ENCODE measurements at regions not wholly inside any gene's neighbourhood (a gene's known extent, or its start where the extent isn't known, plus 50 kb on each side); places are given as distances from the start of the nearest gene placed in this dataset.

GRCh38 chr18:6489977-6490376 lies 75.3 kb upstream of the L3MBTL4 start:
- H3K4me3 ChIP-seq (ENCODE audit: extremely low read depth, insufficient read depth, low read length, poor library complexity, severe bottlenecking) = no peak overlapping the region
- WGBS, 2 experiments (ENCODE audit: insufficient coverage in 2 of 2) = 83% methylated on average over 1 of the region's 2 CpGs; no CpG with 5 or more reads in 1 of the 2 experiments
- no peaks in the 10 kb centered on the region for H3K4me1 ChIP-seq (ENCODE audit: control insufficient read depth, insufficient read depth, low read length, poor library complexity, severe bottlenecking)
- H3K9me3 ChIP-seq (ENCODE audit: control insufficient read depth, low read length) = no peaks in the 10 kb centered on the region
- H3K36me3 ChIP-seq (ENCODE audit: control insufficient read depth, insufficient read depth, low read length) = no peaks in the 10 kb centered on the region
- H3K27ac ChIP-seq (ENCODE audit: low read depth, low read length, severe bottlenecking) = no peak overlapping the region

- H3K4me1 ChIP-seq (ENCODE audit: control insufficient read depth, insufficient read depth, low read length, poor library complexity, severe bottlenecking) = no peaks in the 10 kb centered on the region
- H3K36me3 ChIP-seq (ENCODE audit: control insufficient read depth, insufficient read depth, low read length) = no peaks in the 10 kb centered on the region
- no peak overlapping the region for H3K27ac ChIP-seq (ENCODE audit: low read depth, low read length, severe bottlenecking)
- WGBS, 2 experiments (ENCODE audit: insufficient coverage in 2 of 2) = 95 to 97% methylated on average over 4 of the region's 5 CpGs
- H3K9me3 ChIP-seq (ENCODE audit: control insufficient read depth, low read length) = no peaks in the 10 kb centered on the region
- H3K4me3 ChIP-seq (ENCODE audit: extremely low read depth, insufficient read depth, low read length, poor library complexity, severe bottlenecking) = no peak overlapping the region
These were observed 78.5 kb upstream of the L3MBTL4 start for GRCh38 chr18:6493194-6493593.

GRCh38 chr18:6495536-6495935 lies 80.8 kb upstream of the L3MBTL4 start:
- no peak overlapping the region for H3K4me3 ChIP-seq (ENCODE audit: extremely low read depth, insufficient read depth, low read length, poor library complexity, severe bottlenecking)
- H3K9me3 ChIP-seq (ENCODE audit: control insufficient read depth, low read length) = no peaks in the 10 kb centered on the region
- H3K27ac ChIP-seq (ENCODE audit: low read depth, low read length, severe bottlenecking) = no peak overlapping the region
- WGBS, 2 experiments (ENCODE audit: insufficient coverage in 2 of 2) = 64 to 100% methylated on average over 1 to 3 of the region's 5 CpGs
- no peaks in the 10 kb centered on the region for H3K4me1 ChIP-seq (ENCODE audit: control insufficient read depth, insufficient read depth, low read length, poor library complexity, severe bottlenecking)
- no peaks in the 10 kb centered on the region for H3K36me3 ChIP-seq (ENCODE audit: control insufficient read depth, insufficient read depth, low read length)

- H3K9me3 ChIP-seq (ENCODE audit: control insufficient read depth, low read length) = no peaks in the 10 kb centered on the region
- H3K4me3 ChIP-seq (ENCODE audit: extremely low read depth, insufficient read depth, low read length, poor library complexity, severe bottlenecking) = no peak overlapping the region
- H3K27ac ChIP-seq (ENCODE audit: low read depth, low read length, severe bottlenecking) = no peak overlapping the region
- H3K4me1 ChIP-seq (ENCODE audit: control insufficient read depth, insufficient read depth, low read length, poor library complexity, severe bottlenecking) = no peaks in the 10 kb centered on the region
- no peaks in the 10 kb centered on the region for H3K36me3 ChIP-seq (ENCODE audit: control insufficient read depth, insufficient read depth, low read length)
- 75 to 100% methylated on average over 1 of the region's 4 CpGs for WGBS, 2 experiments (ENCODE audit: insufficient coverage in 2 of 2)
These were observed 82.8 kb upstream of the L3MBTL4 start for GRCh38 chr18:6497543-6497942.

- Histone ChIP-seq H3K9me3 (ENCODE audit: control insufficient read depth, low read length) (no peaks in the 10 kb centered on the region), H3K4me3 (ENCODE audit: extremely low read depth, insufficient read depth, low read length, poor library complexity, severe bottlenecking) (no peak overlapping the region), H3K27ac (ENCODE audit: low read depth, low read length, severe bottlenecking) (no peak overlapping the region), H3K36me3 (ENCODE audit: control insufficient read depth, insufficient read depth, low read length) (no peaks in the 10 kb centered on the region), H3K4me1 (ENCODE audit: control insufficient read depth, insufficient read depth, low read length, poor library complexity, severe bottlenecking) (no peaks in the 10 kb centered on the region)
- no CpG with 5 or more reads among the region's 2 CpGs for WGBS, 2 experiments (ENCODE audit: insufficient coverage in 2 of 2)
These were observed 83.7 kb upstream of the L3MBTL4 start for GRCh38 chr18:6498289-6498856.

GRCh38 chr18:6504605-6505497 lies 90.1 kb upstream of the L3MBTL4 start:
- no peaks in the 10 kb centered on the region for H3K36me3 ChIP-seq (ENCODE audit: control insufficient read depth, insufficient read depth, low read length)
- 80 to 94% methylated on average over 3 of the region's 5 CpGs for WGBS, 2 experiments (ENCODE audit: insufficient coverage in 2 of 2)
- H3K4me3 ChIP-seq (ENCODE audit: extremely low read depth, insufficient read depth, low read length, poor library complexity, severe bottlenecking) = no peak overlapping the region
- H3K9me3 ChIP-seq (ENCODE audit: control insufficient read depth, low read length) = no peaks in the 10 kb centered on the region
- H3K27ac ChIP-seq (ENCODE audit: low read depth, low read length, severe bottlenecking) = no peak overlapping the region
- H3K4me1 ChIP-seq (ENCODE audit: control insufficient read depth, insufficient read depth, low read length, poor library complexity, severe bottlenecking) = peaks cover 5% of the 10 kb centered on the region

- Histone ChIP-seq H3K9me3 (ENCODE audit: control insufficient read depth, low read length) (no peaks in the 10 kb centered on the region), H3K4me3 (ENCODE audit: extremely low read depth, insufficient read depth, low read length, poor library complexity, severe bottlenecking) (no peak overlapping the region), H3K27ac (ENCODE audit: low read depth, low read length, severe bottlenecking) (no peak overlapping the region), H3K4me1 (ENCODE audit: control insufficient read depth, insufficient read depth, low read length, poor library complexity, severe bottlenecking) (peaks cover 9% of the 10 kb centered on the region), H3K36me3 (ENCODE audit: control insufficient read depth, insufficient read depth, low read length) (no peaks in the 10 kb centered on the region)
- 100% methylated on average over 1 of the region's 2 CpGs; no CpG with 5 or more reads in 1 of the 2 experiments for WGBS, 2 experiments (ENCODE audit: insufficient coverage in 2 of 2)
These were observed 90.8 kb upstream of the L3MBTL4 start for GRCh38 chr18:6505498-6505875.

- peak overlapping the region; percentile 58 for H3K27ac ChIP-seq (ENCODE audit: low read depth, low read length, severe bottlenecking)
- 92 to 94% methylated on average over 6 to 7 of the region's 7 CpGs for WGBS, 2 experiments (ENCODE audit: insufficient coverage in 2 of 2)
- peaks cover 9% of the 10 kb centered on the region for H3K4me1 ChIP-seq (ENCODE audit: control insufficient read depth, insufficient read depth, low read length, poor library complexity, severe bottlenecking)
- no peaks in the 10 kb centered on the region for H3K36me3 ChIP-seq (ENCODE audit: control insufficient read depth, insufficient read depth, low read length)
- H3K4me3 ChIP-seq (ENCODE audit: extremely low read depth, insufficient read depth, low read length, poor library complexity, severe bottlenecking) = no peak overlapping the region
- peaks cover 12% of the 10 kb centered on the region for H3K9me3 ChIP-seq (ENCODE audit: control insufficient read depth, low read length)
These were observed 94.7 kb upstream of the L3MBTL4 start for GRCh38 chr18:6509417-6509816.

- 13 to 100% methylated on average over 1 of the region's 2 CpGs for WGBS, 2 experiments (ENCODE audit: insufficient coverage in 2 of 2)
- peak overlapping the region; percentile 58 for H3K27ac ChIP-seq (ENCODE audit: low read depth, low read length, severe bottlenecking)
- H3K9me3 ChIP-seq (ENCODE audit: control insufficient read depth, low read length) = peaks cover 14% of the 10 kb centered on the region
- no peaks in the 10 kb centered on the region for H3K36me3 ChIP-seq (ENCODE audit: control insufficient read depth, insufficient read depth, low read length)
- peaks cover 9% of the 10 kb centered on the region for H3K4me1 ChIP-seq (ENCODE audit: control insufficient read depth, insufficient read depth, low read length, poor library complexity, severe bottlenecking)
- H3K4me3 ChIP-seq (ENCODE audit: extremely low read depth, insufficient read depth, low read length, poor library complexity, severe bottlenecking) = no peak overlapping the region
These were observed 95.1 kb upstream of the L3MBTL4 start for GRCh38 chr18:6509832-6510231.

GRCh38 chr18:6520901-6521300 lies 106.2 kb upstream of the L3MBTL4 start:
- no peak overlapping the region for H3K4me3 ChIP-seq (ENCODE audit: extremely low read depth, insufficient read depth, low read length, poor library complexity, severe bottlenecking)
- no peak overlapping the region for H3K27ac ChIP-seq (ENCODE audit: low read depth, low read length, severe bottlenecking)
- no peaks in the 10 kb centered on the region for H3K9me3 ChIP-seq (ENCODE audit: control insufficient read depth, low read length)
- H3K36me3 ChIP-seq (ENCODE audit: control insufficient read depth, insufficient read depth, low read length) = no peaks in the 10 kb centered on the region
- no peaks in the 10 kb centered on the region for H3K4me1 ChIP-seq (ENCODE audit: control insufficient read depth, insufficient read depth, low read length, poor library complexity, severe bottlenecking)

GRCh38 chr18:6521803-6522418 lies 107.2 kb upstream of the L3MBTL4 start:
- H3K27ac ChIP-seq (ENCODE audit: low read depth, low read length, severe bottlenecking) = no peak overlapping the region
- H3K4me3 ChIP-seq (ENCODE audit: extremely low read depth, insufficient read depth, low read length, poor library complexity, severe bottlenecking) = no peak overlapping the region
- 73% methylated on average over 1 of the region's 1 CpG; no CpG with 5 or more reads in 1 of the 2 experiments for whole genome bisulfite sequencing, 2 experiments (ENCODE audit: insufficient coverage in 2 of 2)
- H3K9me3 ChIP-seq (ENCODE audit: control insufficient read depth, low read length) = no peaks in the 10 kb centered on the region
- H3K4me1 ChIP-seq (ENCODE audit: control insufficient read depth, insufficient read depth, low read length, poor library complexity, severe bottlenecking) = no peaks in the 10 kb centered on the region
- no peaks in the 10 kb centered on the region for H3K36me3 ChIP-seq (ENCODE audit: control insufficient read depth, insufficient read depth, low read length)
